Endothelial cell of umbilical vein (primary cell): ENCODE measurements at regions not wholly inside any gene's neighbourhood (a gene's known extent, or its start where the extent isn't known, plus 50 kb on each side); places are given as distances from the start of the nearest gene placed in this dataset.
A peak's percentile ranks its signal among the peaks of the same experiment; 100 is the strongest.

Experiments used
- BruUV-seq: library from RNA; stranded (reverse); fragments of 400-500 nt; replicated peaks from 2 replicates; lab custom pipeline; 2021; lab: Mats Ljungman, UMichigan
- CTCF ChIA-PET: fragments of 300-600, 350-600 bp; sonication (Branson Sonifier 250); formaldehyde crosslinking; loops from one replicate; lab custom pipeline; 2021; ENCODE audit warnings: antibody characterized with exemption, inconsistent platforms; lab: Charles Lee
- POLR2A ChIA-PET: fragments of 300-600, 350-600 bp; sonication (Branson Sonifier 250); formaldehyde crosslinking; loops from one replicate; lab custom pipeline; 2021; ENCODE audit warnings: antibody characterized with exemption, inconsistent platforms; lab: Charles Lee
- DNase-seq: peaks from one replicate; pipeline ENCODE4 v3.0.0-alpha.2; 2011; ENCODE audit warnings: low read depth, low spot score
- FAIRE-seq: peaks from 2 replicates; lab custom pipeline; 2011; peaks lifted over from hg19 to GRCh38; lab: Jason Lieb, UNC
- H2AFZ ChIP-seq: 2 replicates; pipeline ENCODE4 v1.6.0; 2012; ENCODE audit warnings: low read depth, low read length, control low read depth, inconsistent platforms
- H3K27ac ChIP-seq: 2 replicates; pipeline ENCODE4 v1.5.1; 2011; ENCODE audit warnings: low read depth, mild to moderate bottlenecking, control low read depth, low read length, moderate library complexity; ENCODE audit not compliant: insufficient read depth
- H3K27me3 ChIP-seq, 2 experiments: 2 replicates each; pipeline versions ENCODE4 v1.6.0 to v1.6.1; 2011; ENCODE audit warnings: low read length in 2 of 2, mixed read lengths in 1 of 2; ENCODE audit not compliant: control insufficient read depth in 2 of 2, insufficient read depth in 2 of 2
- H3K36me3 ChIP-seq, 2 experiments: 2 replicates in 1 of 2; 3 replicates in 1 of 2; pipeline ENCODE4 v1.5.1; 2011; ENCODE audit warnings: low read length in 2 of 2, mild to moderate bottlenecking in 1 of 2, moderate library complexity in 1 of 2; ENCODE audit not compliant: control insufficient read depth in 2 of 2, insufficient read depth in 2 of 2; ENCODE audit errors: extremely low read depth in 1 of 2
- H3K4me1 ChIP-seq: 3 replicates; pipeline ENCODE4 v1.5.1; 2011; ENCODE audit warnings: mild to moderate bottlenecking, low read length; ENCODE audit not compliant: control insufficient read depth, insufficient read depth; ENCODE audit errors: extremely low read depth
- H3K4me2 ChIP-seq: 2 replicates; pipeline ENCODE4 v1.6.1; 2011; ENCODE audit warnings: low read length, control low read depth, mixed read lengths; ENCODE audit not compliant: insufficient read depth
- H3K4me3 ChIP-seq, 3 experiments: fragments of 200-600 bp in 1 of 3; sonication (generic), shearing (Covaris generic) in 1 of 3; replicated peaks in 1 of 3; 2 replicates each; pipeline ENCODE4 v1.5.1; 2011 to 2016; ENCODE audit warnings: control low read depth in 3 of 3, low read length in 3 of 3, mild to moderate bottlenecking in 2 of 3, inconsistent platforms in 1 of 3, low read depth in 1 of 3, moderate library complexity in 1 of 3; ENCODE audit not compliant: insufficient read depth in 1 of 3
- H3K79me2 ChIP-seq: 2 replicates; pipeline ENCODE4 v1.6.0; 2012; ENCODE audit warnings: low read length, inconsistent platforms; ENCODE audit not compliant: control insufficient read depth, insufficient read depth
- H3K9ac ChIP-seq: replicated peaks from 2 replicates; pipeline ENCODE3; 2011; ENCODE audit warnings: low read length, control low read depth; ENCODE audit not compliant: insufficient read depth; ENCODE audit errors: extremely low read depth
- H3K9me1 ChIP-seq: replicated peaks from 3 replicates; pipeline ENCODE4 v1.6.0; 2011; ENCODE audit warnings: mild to moderate bottlenecking, low read length; ENCODE audit not compliant: control insufficient read depth, insufficient read depth; ENCODE audit errors: extremely low read depth
- H3K9me3 ChIP-seq: replicated peaks from 2 replicates; pipeline ENCODE4 v1.5.1; 2012; ENCODE audit warnings: low read length, inconsistent platforms; ENCODE audit not compliant: control insufficient read depth, insufficient read depth
- H4K20me1 ChIP-seq: replicated peaks from 2 replicates; pipeline ENCODE3; 2011; ENCODE audit warnings: mild to moderate bottlenecking, low read length; ENCODE audit not compliant: control insufficient read depth, insufficient read depth; ENCODE audit errors: extremely low read depth
- EZH2 ChIP-seq: IDR thresholded peaks from 2 replicates; pipeline ENCODE4 v1.6.1; 2012; ENCODE audit warnings: borderline replicate concordance, low read depth, mild to moderate bottlenecking, moderate library complexity, low read length, inconsistent platforms; ENCODE audit not compliant: severe bottlenecking
- FOS ChIP-seq: IDR thresholded peaks from 2 replicates; pipeline ENCODE4 v1.6.1; 2011; ENCODE audit warnings: mild to moderate bottlenecking, low read length, moderate library complexity, borderline replicate concordance; ENCODE audit not compliant: insufficient read depth
- GATA2 ChIP-seq: IDR thresholded peaks from 2 replicates; pipeline ENCODE4 v1.7.0; 2011; ENCODE audit warnings: low read depth, mild to moderate bottlenecking, moderate library complexity, mixed read lengths, low read length; ENCODE audit not compliant: insufficient read length, insufficient read depth
- JUN ChIP-seq: IDR thresholded peaks from 2 replicates; pipeline ENCODE4 v1.6.1; 2011; ENCODE audit warnings: borderline replicate concordance, low read depth; ENCODE audit not compliant: insufficient read length, insufficient read depth
- MYC ChIP-seq: IDR thresholded peaks from one replicate; pipeline ENCODE4 v1.6.1; 2011; ENCODE audit warnings: mild to moderate bottlenecking, low read depth, low read length
- POLR2A ChIP-seq: IDR thresholded peaks from 2 replicates; pipeline ENCODE4 v1.6.1; 2012; ENCODE audit warnings: low read depth, mild to moderate bottlenecking, control low read depth, low read length
- POLR2AphosphoS5 ChIP-seq: IDR thresholded peaks from 2 replicates; pipeline ENCODE4 v1.6.1; 2012; ENCODE audit warnings: low read depth, mild to moderate bottlenecking, control low read depth, low read length, moderate library complexity; ENCODE audit not compliant: insufficient read depth
- dilution Hi-C: fragments of 300-500 bp; cut with MboI; formaldehyde crosslinking; loops from one replicate; pipeline ENCODE4 v1.15.0; 2019; ENCODE audit warnings: low sequenced_read_pairs; ENCODE audit not compliant: extremely low pct_ligation_motif_present
- intact Hi-C: fragments of 100-400 bp; cut with micrococcal nuclease; formaldehyde crosslinking; loops from one replicate; pipeline ENCODE4 v1.10.0; 2022
- TF ChIP-seq, protein P1 (sequence below), 2 donors: IDR thresholded peaks; 1 replicate in 1 of 2; 2 replicates in 1 of 2; pipeline ENCODE4 v1.5.1; 2011; ENCODE audit warnings: low read length in 2 of 2, mild to moderate bottlenecking in 2 of 2, moderate library complexity in 2 of 2, control low read depth in 1 of 2, inconsistent platforms in 1 of 2, low read depth in 1 of 2; ENCODE audit not compliant: insufficient read depth in 1 of 2; ENCODE audit errors: extremely low read depth in 1 of 2
- TF ChIP-seq, protein P2 (sequence below): IDR thresholded peaks from 2 replicates; pipeline ENCODE4 v1.6.1; 2011; ENCODE audit not compliant: insufficient read depth, insufficient read length

DNA sequence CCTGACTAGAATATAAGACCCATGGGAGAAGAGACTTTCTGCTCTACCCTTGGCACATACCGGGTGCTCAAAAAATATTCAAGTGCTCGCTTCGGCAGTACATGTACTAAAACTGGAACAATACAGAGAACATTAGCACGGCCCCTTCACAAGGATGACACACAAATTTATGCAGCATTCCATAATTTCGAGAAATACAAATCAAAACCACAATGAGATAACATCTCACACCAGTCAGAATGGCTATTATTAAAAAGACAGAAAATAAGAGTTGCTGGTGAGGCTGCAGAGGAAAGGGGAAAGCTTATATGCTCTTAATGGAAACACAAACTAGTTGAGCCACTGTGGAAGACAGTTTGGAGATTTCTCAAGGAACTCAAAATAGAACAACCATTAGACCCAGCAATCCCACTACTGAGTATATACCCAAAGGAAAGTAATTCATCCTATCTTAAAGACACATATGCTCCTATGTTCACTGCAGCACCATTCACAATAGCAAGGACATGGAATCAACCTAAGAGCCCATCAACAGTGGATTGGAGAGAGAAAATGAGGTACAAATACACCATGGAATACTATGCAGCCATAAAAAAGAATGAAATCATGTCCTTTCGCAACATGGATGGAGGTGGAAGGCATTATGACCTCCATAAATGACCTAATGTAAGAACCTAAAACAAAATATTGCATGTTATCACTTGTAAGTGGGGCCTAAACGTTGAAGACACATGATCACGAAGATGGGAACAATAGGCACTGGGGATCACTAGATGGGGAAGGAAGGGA, 71.6 kb upstream of the CYP1B1 start:
- Histone ChIP-seq H3K4me3 (no peak overlapping the region), H3K4me2 (peak overlapping the region; percentile 65), H4K20me1 (no peaks in the 10 kb centered on the region), H2AFZ (peak overlapping the region; percentile 80), H3K9me1 (no peaks in the 10 kb centered on the region), H3K4me1 (peaks cover 15% of the 10 kb centered on the region), H3K79me2 (no peaks in the 10 kb centered on the region), H3K27ac (peak overlapping the region; percentile 93), H3K9me3 (no peaks in the 10 kb centered on the region), H3K27me3 (no peaks in the 10 kb centered on the region), H3K9ac (peak overlapping the region; percentile 71), H3K36me3 (no peaks in the 10 kb centered on the region)
- DNase-seq: no peak
- TF ChIP-seq GATA2 (peak; percentile 11), MYC (no peak)
- FAIRE-seq: no peak
- intact Hi-C loops: loop anchor here (5.0 kb wide), 1 partner anchor 230 kb away; the partner anchor contains the start of gene ATL2
- CTCF ChIA-PET: interaction anchor here (1.5 kb wide), 1 partner anchor 32 kb away, joined by 5 read pairs; no protein-coding TSS in a partner anchor
- TSS peak; percentile 97 for BruUV-seq
- POLR2A ChIA-PET: no interaction called here
- dilution Hi-C loops: no loop called here

DNA sequence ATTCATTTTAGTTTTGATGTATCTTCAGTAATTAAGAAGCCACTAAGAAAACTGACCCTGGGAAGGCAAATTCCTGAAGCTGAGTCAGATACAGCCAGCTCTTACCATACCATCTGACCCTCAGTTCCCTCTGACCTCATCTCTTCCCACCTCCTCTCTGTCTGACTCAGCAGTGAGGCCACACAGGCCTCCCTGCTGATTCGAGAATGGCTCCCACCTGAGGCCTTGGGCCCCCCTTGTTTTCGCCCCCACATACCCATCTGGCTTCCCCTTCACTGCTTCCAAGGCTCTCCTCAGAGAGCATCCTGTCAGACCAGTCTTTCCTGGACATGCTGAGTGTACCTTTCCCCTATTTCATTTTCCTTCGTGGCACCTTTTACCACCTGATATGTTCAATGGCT, 71.0 kb upstream of the CYP1B1 start:
- Histone ChIP-seq H3K4me1 (peaks cover 15% of the 10 kb centered on the region), H3K4me2 (peak overlapping the region; percentile 65), H3K4me3 (peak overlapping the region in 1 of 3 experiments; percentile 5), H3K9ac (peak overlapping the region; percentile 71), H2AFZ (peak overlapping the region; percentile 80), H3K27ac (peak overlapping the region; percentile 93), H3K9me3 (no peaks in the 10 kb centered on the region), H3K27me3 (no peaks in the 10 kb centered on the region), H4K20me1 (no peaks in the 10 kb centered on the region), H3K36me3 (no peaks in the 10 kb centered on the region), H3K79me2 (no peaks in the 10 kb centered on the region), H3K9me1 (no peaks in the 10 kb centered on the region)
- TF ChIP-seq, protein P1, sequence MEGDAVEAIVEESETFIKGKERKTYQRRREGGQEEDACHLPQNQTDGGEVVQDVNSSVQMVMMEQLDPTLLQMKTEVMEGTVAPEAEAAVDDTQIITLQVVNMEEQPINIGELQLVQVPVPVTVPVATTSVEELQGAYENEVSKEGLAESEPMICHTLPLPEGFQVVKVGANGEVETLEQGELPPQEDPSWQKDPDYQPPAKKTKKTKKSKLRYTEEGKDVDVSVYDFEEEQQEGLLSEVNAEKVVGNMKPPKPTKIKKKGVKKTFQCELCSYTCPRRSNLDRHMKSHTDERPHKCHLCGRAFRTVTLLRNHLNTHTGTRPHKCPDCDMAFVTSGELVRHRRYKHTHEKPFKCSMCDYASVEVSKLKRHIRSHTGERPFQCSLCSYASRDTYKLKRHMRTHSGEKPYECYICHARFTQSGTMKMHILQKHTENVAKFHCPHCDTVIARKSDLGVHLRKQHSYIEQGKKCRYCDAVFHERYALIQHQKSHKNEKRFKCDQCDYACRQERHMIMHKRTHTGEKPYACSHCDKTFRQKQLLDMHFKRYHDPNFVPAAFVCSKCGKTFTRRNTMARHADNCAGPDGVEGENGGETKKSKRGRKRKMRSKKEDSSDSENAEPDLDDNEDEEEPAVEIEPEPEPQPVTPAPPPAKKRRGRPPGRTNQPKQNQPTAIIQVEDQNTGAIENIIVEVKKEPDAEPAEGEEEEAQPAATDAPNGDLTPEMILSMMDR (IDR thresholded peaks at IDR 0.05; ENCODE audit: extremely low read depth in 1 of 2, insufficient read depth in 1 of 2, low read depth in 1 of 2, low read length in 2 of 2): no peak
- TF ChIP-seq POLR2A: peak; percentile 21
- TF ChIP-seq JUN: peak; percentile 81
- TF ChIP-seq GATA2: no peak
- no peak for TF ChIP-seq POLR2AphosphoS5
- TF ChIP-seq MYC: no peak
- no peak for TF ChIP-seq EZH2
- peak; percentile 84 for TF ChIP-seq FOS
- TF ChIP-seq, protein P2, sequence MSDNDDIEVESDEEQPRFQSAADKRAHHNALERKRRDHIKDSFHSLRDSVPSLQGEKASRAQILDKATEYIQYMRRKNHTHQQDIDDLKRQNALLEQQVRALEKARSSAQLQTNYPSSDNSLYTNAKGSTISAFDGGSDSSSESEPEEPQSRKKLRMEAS: no peak
- ChIA-PET POLR2A (interaction anchor here (0.7 kb wide), 1 partner anchor 288 kb away, joined by 4 read pairs; no protein-coding TSS in a partner anchor), CTCF (interaction anchor here (1.2 to 1.5 kb wide), 3 partner anchors 24 to 128 kb away, joined by 3 to 6 read pairs (median 5); no protein-coding TSS in a partner anchor)
- DNase-seq (peak; percentile 77), FAIRE-seq (peak; percentile 58)
- intact Hi-C loops (loop anchor here (1.0 to 5.0 kb wide), 2 partner anchors 32 to 230 kb away; partner anchors contain the start of gene ATL2), dilution Hi-C loops (no loop called here)
- no TSS peak for BruUV-seq
